ENCODE measurements at regions not wholly inside any gene's neighbourhood (a gene's known extent, or its start where the extent isn't known, plus 50 kb on each side); places are given as distances from the start of the nearest gene placed in this dataset.

- TF ChIP-seq EZH2 (IDR thresholded peaks at IDR 0.05; ENCODE audit: insufficient read depth, poor library complexity, severe bottlenecking) (peak; percentile 64), EZH2phosphoT487 (IDR thresholded peaks at IDR 0.05; ENCODE audit: insufficient read depth, low read depth) (0 out of 2 replicates have a peak, but pooled peaks have one; percentile 61)
Observed at GRCh38 chr1:217138173-217138765, 415.0 kb upstream of the ESRRG start.

Data from GM23248 (cell line).